ENCODE measurements at regions not wholly inside any gene's neighbourhood (a gene's known extent, or its start where the extent isn't known, plus 50 kb on each side); places are given as distances from the start of the nearest gene placed in this dataset.

DNA sequence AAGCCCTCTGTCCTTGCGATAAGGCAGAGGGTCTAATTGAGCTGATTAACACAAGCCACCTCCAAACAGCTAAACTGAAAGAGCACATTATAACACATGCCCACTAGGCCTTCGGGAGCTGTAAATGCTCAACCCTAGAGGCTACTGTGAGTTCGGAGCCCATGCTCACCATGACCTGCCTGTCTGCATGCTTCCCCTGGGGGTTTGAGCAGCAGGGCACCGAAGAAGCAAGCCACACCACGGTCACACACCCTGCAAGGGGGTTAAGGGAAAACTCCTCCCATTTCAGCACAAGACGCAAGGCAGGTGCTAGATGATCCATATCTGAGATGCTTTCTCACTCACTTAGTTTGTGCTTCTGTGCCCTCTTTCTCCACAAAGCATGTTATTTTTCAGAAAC is 435.9 kb upstream of the CADM2 start:
- no peaks in the 10 kb centered on the region for H3K9me3 ChIP-seq (ENCODE audit: insufficient read depth, low read length)
- H3K36me3 ChIP-seq (ENCODE audit: insufficient read depth, insufficient read length, low read length): no peaks in the 10 kb centered on the region
- no peak overlapping the region for H3K9ac ChIP-seq (ENCODE audit: insufficient read length, low read depth)
- DNase-seq (ENCODE audit: low read depth, low spot score): no peak
- H3K27me3 ChIP-seq (ENCODE audit: insufficient read depth, insufficient read length): no peaks in the 10 kb centered on the region
- no peak overlapping the region for H3K4me3 ChIP-seq (ENCODE audit: insufficient read length, low read depth)
- H3K4me1 ChIP-seq (ENCODE audit: insufficient read depth, insufficient read length): no peaks in the 10 kb centered on the region
- TF ChIP-seq SUZ12 (IDR thresholded peaks at IDR 0.05; ENCODE audit: extremely low read depth, insufficient read depth, insufficient read length): no peak
- TF ChIP-seq YY1 (IDR thresholded peaks at IDR 0.05; ENCODE audit: insufficient read depth, insufficient read length): no peak
- TF ChIP-seq ZNF274 (IDR thresholded peaks at IDR 0.05; ENCODE audit: low read depth, low read length): no peak

DNA sequence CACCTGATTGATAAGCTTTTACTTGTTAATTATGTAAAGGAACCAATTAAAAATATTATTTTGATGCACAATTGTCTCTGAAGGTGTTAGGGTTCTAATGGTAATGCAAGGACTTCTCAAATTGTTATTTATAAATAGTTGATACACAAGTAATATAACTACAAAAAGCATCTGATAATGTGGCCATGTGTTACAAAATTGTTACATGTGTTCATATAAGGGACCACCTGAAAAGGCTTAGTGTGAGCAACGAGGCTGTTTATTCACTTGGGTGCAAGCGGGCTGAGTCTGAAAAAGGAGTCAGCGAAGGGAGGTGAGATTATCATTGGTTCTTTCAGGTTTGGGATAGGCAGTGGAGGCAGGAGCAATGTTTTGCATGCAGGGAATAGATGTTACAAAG is 421.9 kb upstream of the CADM2 start:
- no peaks in the 10 kb centered on the region for H3K4me1 ChIP-seq (ENCODE audit: insufficient read depth, insufficient read length)
- TF ChIP-seq YY1 (IDR thresholded peaks at IDR 0.05; ENCODE audit: insufficient read depth, insufficient read length) (no peak), ZNF274 (IDR thresholded peaks at IDR 0.05; ENCODE audit: low read depth, low read length) (no peak), SUZ12 (IDR thresholded peaks at IDR 0.05; ENCODE audit: extremely low read depth, insufficient read depth, insufficient read length) (no peak)
- H3K27me3 ChIP-seq (ENCODE audit: insufficient read depth, insufficient read length): no peaks in the 10 kb centered on the region
- H3K9me3 ChIP-seq (ENCODE audit: insufficient read depth, low read length): peaks cover 9% of the 10 kb centered on the region; the same call in 1 of the 2 replicates
- no peak for DNase-seq (ENCODE audit: low read depth, low spot score)
- no peak overlapping the region for H3K9ac ChIP-seq (ENCODE audit: insufficient read length, low read depth)
- no peaks in the 10 kb centered on the region for H3K36me3 ChIP-seq (ENCODE audit: insufficient read depth, insufficient read length, low read length)
- H3K4me3 ChIP-seq (ENCODE audit: insufficient read length, low read depth): no peak overlapping the region

DNA sequence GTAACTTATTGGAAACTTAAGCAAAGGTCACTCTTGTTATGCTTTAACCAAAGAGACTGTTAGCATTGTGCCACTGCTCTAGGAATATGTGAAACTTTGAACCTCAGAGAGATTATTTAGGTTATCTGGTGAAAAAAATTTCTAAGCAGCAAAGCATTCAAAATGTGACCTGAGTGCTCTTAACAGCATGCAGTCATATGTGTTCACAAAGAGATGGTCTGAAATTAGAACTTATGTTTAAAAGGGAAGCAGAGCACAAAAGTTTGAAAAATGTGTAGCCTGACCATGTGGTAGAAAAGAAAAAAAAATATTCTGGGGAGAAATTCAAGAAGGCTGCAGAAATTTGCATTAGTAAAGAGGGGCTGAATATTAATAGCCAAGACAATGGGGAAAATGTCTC is 420.2 kb upstream of the CADM2 start:
- TF ChIP-seq SUZ12 (IDR thresholded peaks at IDR 0.05; ENCODE audit: extremely low read depth, insufficient read depth, insufficient read length): no peak
- TF ChIP-seq ZNF274 (IDR thresholded peaks at IDR 0.05; ENCODE audit: low read depth, low read length): no peak
- TF ChIP-seq YY1 (IDR thresholded peaks at IDR 0.05; ENCODE audit: insufficient read depth, insufficient read length): no peak

DNA sequence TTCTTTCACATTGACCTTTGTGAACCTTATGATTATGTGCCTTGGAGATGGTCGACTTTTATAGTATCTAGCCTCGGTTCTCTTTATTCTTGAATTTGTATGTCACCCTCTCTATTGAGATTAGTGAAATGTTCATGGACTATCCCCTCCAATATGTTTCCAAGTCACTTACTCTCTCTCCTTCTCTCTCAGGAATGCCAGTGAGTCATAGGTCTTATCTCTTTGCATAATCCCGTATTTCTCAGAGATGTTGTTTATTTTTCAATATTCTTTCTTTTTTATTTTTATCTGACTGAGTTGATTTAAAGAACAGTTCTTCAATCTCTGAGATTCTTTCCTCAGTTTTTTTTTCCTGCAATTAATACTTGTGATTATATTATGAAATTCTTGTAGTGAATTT is 411.6 kb upstream of the CADM2 start:
- TF ChIP-seq YY1 (IDR thresholded peaks at IDR 0.05; ENCODE audit: insufficient read depth, insufficient read length): no peak
- TF ChIP-seq ZNF274 (IDR thresholded peaks at IDR 0.05; ENCODE audit: low read depth, low read length): no peak
- TF ChIP-seq SUZ12 (IDR thresholded peaks at IDR 0.05; ENCODE audit: extremely low read depth, insufficient read depth, insufficient read length): no peak
- DNase-seq (ENCODE audit: low read depth, low spot score): no peak
- no peaks in the 10 kb centered on the region for H3K36me3 ChIP-seq (ENCODE audit: insufficient read depth, insufficient read length, low read length)
- H3K4me3 ChIP-seq (ENCODE audit: insufficient read length, low read depth): no peak overlapping the region
- no peak overlapping the region for H3K9ac ChIP-seq (ENCODE audit: insufficient read length, low read depth)
- H3K4me1 ChIP-seq (ENCODE audit: insufficient read depth, insufficient read length): no peaks in the 10 kb centered on the region
- H3K27me3 ChIP-seq (ENCODE audit: insufficient read depth, insufficient read length): no peaks in the 10 kb centered on the region
- H3K9me3 ChIP-seq (ENCODE audit: insufficient read depth, low read length): peaks cover 5% of the 10 kb centered on the region

More for the DNA sequence above, 420.2 kb upstream of the CADM2 start:
- H3K9me3 ChIP-seq (ENCODE audit: insufficient read depth, low read length): peaks cover 9% of the 10 kb centered on the region; the same call in 1 of the 2 replicates
- no peaks in the 10 kb centered on the region for H3K27me3 ChIP-seq (ENCODE audit: insufficient read depth, insufficient read length)
- no peaks in the 10 kb centered on the region for H3K36me3 ChIP-seq (ENCODE audit: insufficient read depth, insufficient read length, low read length)
- no peak for DNase-seq (ENCODE audit: low read depth, low spot score)
- no peak overlapping the region for H3K9ac ChIP-seq (ENCODE audit: insufficient read length, low read depth)
- no peak overlapping the region for H3K4me3 ChIP-seq (ENCODE audit: insufficient read length, low read depth)
- no peaks in the 10 kb centered on the region for H3K4me1 ChIP-seq (ENCODE audit: insufficient read depth, insufficient read length)

DNA sequence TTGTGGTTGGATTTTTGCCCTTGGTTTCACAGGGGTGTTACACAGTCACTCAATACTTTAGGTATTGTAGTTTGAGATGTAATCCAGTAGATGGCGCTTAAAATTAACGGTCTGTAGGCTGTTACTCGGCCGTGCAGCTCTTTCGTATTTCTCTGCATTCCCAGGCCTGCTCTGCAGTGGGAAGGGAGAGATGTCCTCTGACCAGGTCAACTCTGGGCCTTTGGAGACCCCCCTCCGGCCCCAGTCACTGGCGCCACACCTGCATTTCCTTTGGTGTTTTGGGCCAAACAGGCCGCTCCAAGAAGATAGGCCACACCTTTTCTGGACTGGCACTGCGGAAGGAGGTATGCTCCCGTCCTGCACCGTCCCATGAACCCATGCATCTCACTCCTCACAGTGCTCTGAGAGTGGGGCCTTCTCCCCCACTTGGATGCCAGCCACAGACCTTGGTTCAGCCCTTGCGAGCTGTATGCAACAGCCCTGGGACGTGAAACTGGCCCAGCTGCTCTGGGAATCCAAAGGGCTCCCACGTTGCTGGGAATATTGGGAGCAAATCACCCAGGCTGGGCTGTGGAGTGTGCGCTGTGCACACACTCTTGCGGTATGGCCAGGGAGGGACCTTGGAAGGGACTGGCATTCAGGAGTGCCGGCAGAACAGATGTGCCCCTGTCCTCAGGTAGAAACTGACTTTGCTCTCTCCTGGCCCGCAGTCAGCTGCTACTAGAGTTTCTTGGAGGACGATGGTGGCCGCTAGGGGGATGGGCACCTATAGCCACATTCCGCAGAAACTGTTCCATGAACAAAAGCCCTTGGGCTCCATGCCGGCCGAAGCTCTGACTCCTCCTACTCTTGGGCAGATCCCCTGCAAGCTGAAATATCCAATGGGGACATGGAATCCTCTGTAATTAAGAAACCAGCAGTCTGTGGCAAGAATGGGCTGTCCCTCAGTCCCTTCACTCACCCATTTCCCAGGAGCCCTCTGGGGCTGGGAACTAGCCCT is 410.5 kb upstream of the CADM2 start:
- peak; percentile 42 for DNase-seq (ENCODE audit: low read depth, low spot score)
- Histone ChIP-seq H3K36me3 (ENCODE audit: insufficient read depth, insufficient read length, low read length) (no peaks in the 10 kb centered on the region), H3K9ac (ENCODE audit: insufficient read length, low read depth) (no peak overlapping the region), H3K4me3 (ENCODE audit: insufficient read length, low read depth) (no peak overlapping the region), H3K9me3 (ENCODE audit: insufficient read depth, low read length) (peaks cover 5% of the 10 kb centered on the region), H3K4me1 (ENCODE audit: insufficient read depth, insufficient read length) (no peaks in the 10 kb centered on the region), H3K27me3 (ENCODE audit: insufficient read depth, insufficient read length) (no peaks in the 10 kb centered on the region)
- no peak for TF ChIP-seq SUZ12 (IDR thresholded peaks at IDR 0.05; ENCODE audit: extremely low read depth, insufficient read depth, insufficient read length)
- TF ChIP-seq ZNF274 (IDR thresholded peaks at IDR 0.05; ENCODE audit: low read depth, low read length): no peak
- no peak for TF ChIP-seq YY1 (IDR thresholded peaks at IDR 0.05; ENCODE audit: insufficient read depth, insufficient read length)

DNA sequence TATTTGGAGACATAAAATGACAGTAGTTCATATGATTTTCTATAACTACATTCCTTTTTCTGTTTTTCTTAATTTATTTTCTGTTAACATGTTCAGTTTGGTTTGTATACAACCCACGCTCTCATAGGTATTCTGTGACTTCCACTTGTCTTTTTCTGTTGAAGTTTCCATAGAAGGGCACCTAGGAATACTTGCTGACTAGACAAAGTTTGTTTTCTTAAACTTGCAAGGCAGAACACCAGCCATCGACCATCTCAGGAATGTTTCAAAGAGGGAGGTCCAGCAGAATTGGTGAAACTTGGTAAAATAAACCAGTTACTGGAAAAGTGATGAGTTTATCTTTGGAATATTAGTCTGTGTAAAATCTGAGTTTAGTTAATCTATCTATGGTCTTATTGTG is 403.2 kb upstream of the CADM2 start:
- H3K4me1 ChIP-seq (ENCODE audit: insufficient read depth, insufficient read length): no peaks in the 10 kb centered on the region
- H3K36me3 ChIP-seq (ENCODE audit: insufficient read depth, insufficient read length, low read length): no peaks in the 10 kb centered on the region
- no peak for DNase-seq (ENCODE audit: low read depth, low spot score)
- H3K27me3 ChIP-seq (ENCODE audit: insufficient read depth, insufficient read length): no peaks in the 10 kb centered on the region
- H3K9me3 ChIP-seq (ENCODE audit: insufficient read depth, low read length): no peaks in the 10 kb centered on the region
- H3K9ac ChIP-seq (ENCODE audit: insufficient read length, low read depth): no peak overlapping the region
- no peak overlapping the region for H3K4me3 ChIP-seq (ENCODE audit: insufficient read length, low read depth)
- TF ChIP-seq SUZ12 (IDR thresholded peaks at IDR 0.05; ENCODE audit: extremely low read depth, insufficient read depth, insufficient read length) (no peak), YY1 (IDR thresholded peaks at IDR 0.05; ENCODE audit: insufficient read depth, insufficient read length) (no peak), ZNF274 (IDR thresholded peaks at IDR 0.05; ENCODE audit: low read depth, low read length) (no peak)

DNA sequence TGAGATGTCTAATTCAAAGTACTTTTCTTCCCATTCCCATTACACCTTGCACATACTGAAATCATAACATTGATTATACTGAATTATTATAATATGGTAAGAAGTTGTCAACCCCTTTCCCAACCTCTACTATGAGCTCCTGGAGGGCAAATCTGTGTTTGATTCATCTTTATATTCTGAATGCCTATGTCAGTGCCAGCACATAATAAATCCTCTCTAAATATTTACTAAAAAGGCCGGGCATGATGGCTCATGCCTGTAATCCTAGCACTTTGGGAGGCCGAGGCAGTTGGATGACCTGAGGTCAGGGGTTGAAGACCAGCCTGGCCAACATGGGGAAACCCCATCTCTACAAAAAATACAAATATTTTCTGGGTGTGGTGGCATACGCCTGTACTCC is 392.5 kb upstream of the CADM2 start:
- Histone ChIP-seq H3K9ac (ENCODE audit: insufficient read length, low read depth) (no peak overlapping the region), H3K27me3 (ENCODE audit: insufficient read depth, insufficient read length) (no peaks in the 10 kb centered on the region), H3K36me3 (ENCODE audit: insufficient read depth, insufficient read length, low read length) (no peaks in the 10 kb centered on the region), H3K4me1 (ENCODE audit: insufficient read depth, insufficient read length) (no peaks in the 10 kb centered on the region), H3K4me3 (ENCODE audit: insufficient read length, low read depth) (no peak overlapping the region), H3K9me3 (ENCODE audit: insufficient read depth, low read length) (no peaks in the 10 kb centered on the region)
- TF ChIP-seq YY1 (IDR thresholded peaks at IDR 0.05; ENCODE audit: insufficient read depth, insufficient read length): no peak
- TF ChIP-seq SUZ12 (IDR thresholded peaks at IDR 0.05; ENCODE audit: extremely low read depth, insufficient read depth, insufficient read length): no peak
- TF ChIP-seq ZNF274 (IDR thresholded peaks at IDR 0.05; ENCODE audit: low read depth, low read length): no peak
- DNase-seq (ENCODE audit: low read depth, low spot score): no peak
